ENCODE measurements at regions not wholly inside any gene's neighbourhood (a gene's known extent, or its start where the extent isn't known, plus 50 kb on each side); places are given as distances from the start of the nearest gene placed in this dataset. TPM values are rescaled to one million over a fixed set of nuclear protein-coding genes. Genes with fewer than 3 reads are reported as not detected.

DNA sequence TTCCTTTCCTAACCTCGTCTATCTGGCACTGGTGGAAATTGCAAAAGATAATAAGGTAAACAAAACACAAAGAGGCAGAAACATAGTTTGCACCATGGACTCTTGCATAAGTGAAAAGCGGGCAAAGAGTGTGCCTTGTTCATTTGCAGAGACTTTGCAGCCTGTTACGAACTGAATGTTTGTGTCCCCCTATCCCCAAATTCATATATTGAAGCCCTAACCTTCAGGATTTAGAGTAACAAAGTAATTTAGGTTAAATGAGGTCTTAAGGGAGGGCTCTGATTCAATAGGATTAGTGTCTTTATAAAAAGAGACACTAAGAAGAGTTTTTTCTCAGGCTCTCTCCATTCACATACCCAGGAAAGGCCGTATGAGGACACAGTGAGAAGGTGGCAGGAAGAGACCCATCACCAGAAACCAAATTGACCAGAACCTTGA is 52.1 kb upstream of the FAM169A start:
- no peak for DNase-seq (ENCODE audit: low read depth)

DNA sequence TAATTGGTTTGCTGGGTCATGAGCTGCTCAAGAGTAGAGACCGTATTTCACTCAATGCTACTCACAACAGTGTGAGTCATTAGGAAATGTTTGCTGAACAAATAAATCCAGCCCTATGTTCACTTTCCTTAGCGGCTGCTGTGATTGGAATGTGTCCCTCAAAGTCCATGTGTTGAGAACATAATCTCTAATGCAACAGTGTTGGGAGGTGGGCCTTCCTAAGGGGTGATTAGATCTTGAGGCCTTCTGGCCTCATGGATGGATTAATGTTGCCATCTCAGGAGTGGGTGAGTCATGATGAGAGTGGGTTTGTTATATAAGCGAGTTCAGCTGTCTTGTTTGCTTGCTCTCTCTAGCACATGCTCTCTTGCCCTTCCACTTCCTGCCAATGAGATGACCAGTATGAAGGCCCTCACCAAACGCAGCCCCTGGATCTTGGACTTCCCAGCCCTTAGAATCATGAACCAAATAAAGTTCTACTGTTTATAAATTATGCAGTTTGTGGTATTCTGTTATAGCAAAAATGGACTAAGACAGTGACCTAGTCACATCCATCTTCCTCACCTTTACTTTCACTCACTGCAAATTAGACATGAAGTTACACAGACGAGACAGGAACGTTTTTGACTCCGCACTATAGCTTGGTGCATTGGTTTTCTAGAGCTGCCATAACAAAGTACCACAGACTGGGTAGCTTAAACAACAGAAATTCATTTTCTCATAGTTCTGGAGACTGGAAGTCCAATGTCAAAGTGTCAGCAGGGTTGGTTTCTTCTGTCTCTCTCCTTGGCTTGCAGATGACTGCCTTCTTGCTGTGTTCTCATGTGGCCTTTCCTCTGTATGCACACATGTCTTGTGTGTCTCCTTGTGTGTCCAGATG is 50.9 kb upstream of the FAM169A start:
- peak; percentile 64 for DNase-seq (ENCODE audit: low read depth)

Small RNA genes lying in the stretch of these regions (small RNA-seq; reads per million reads assigned to genes)
- not detected for gene AC116337.2
